ENCODE measurements at regions not wholly inside any gene's neighbourhood (a gene's known extent, or its start where the extent isn't known, plus 50 kb on each side); places are given as distances from the start of the nearest gene placed in this dataset.
"Not testable (repeated sequence)": the region's sequence is repeated elsewhere in the genome, so short reads cannot be mapped to it uniquely, and the experiment has no call there.

- H3K27ac ChIP-seq, result no peak overlapping the region
- no peak for TF ChIP-seq ZFX (IDR thresholded peaks at IDR 0.05)
- no peak for TF ChIP-seq CTCF (conservative IDR thresholded peaks at IDR 0.05)
These were observed 372.2 kb downstream of the RRAGC start for GRCh38 chr1:38487396-38487795.

GRCh38 chr1:38486085-38486484 lies 373.5 kb downstream of the RRAGC start:
- no peak overlapping the region for H3K27ac ChIP-seq
- TF ChIP-seq ZFX (IDR thresholded peaks at IDR 0.05) (no peak), CTCF (conservative IDR thresholded peaks at IDR 0.05) (no peak)

DNA sequence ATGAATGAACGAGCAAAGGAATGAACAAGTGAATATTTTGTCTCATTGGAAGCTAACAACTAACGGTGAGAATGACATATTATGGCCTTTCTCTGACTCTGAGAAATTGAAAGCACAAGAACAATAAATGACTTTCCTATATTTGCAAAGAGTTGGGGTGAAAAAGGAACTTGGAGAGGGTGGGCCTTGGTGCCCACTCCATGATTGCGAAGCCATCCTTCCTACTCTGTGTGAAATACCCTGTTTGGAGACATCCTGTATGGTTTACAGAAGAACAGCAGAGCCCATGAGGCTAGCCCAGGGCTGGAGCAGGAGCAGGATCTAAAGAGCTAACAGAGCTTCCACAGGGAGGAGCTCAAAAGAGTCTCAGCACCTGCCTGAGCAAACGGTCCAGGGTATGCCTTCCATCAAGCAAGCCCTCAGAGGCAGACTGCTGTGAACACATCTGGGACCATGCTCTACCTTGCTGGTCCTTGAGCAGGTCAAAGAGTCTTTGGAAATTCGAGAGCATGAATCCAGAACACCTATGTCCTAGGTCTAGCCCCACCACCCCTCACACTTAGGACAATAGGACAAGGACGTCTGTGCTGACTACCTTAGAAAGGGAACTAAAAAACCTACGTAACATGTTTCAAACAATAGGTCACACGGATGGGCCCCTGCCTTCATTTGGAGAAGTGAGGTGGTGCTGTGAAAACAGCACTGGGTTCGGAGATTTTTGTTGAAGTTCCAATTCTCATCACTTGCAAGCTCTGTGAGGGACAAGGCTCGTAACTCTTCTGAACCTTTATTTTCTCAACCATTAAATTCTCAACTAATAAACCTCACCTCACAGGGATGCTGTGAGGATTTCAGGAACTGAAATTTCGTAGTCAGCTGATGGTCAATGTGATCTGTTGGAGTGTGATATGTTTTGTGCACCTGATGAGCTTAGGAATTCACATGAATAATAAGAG lies 377.4 kb downstream of the RRAGC start:
- no peak for TF ChIP-seq ZFX (IDR thresholded peaks at IDR 0.05)
- no peak for TF ChIP-seq CTCF (conservative IDR thresholded peaks at IDR 0.05)
- no peak overlapping the region for H3K27ac ChIP-seq

GRCh38 chr1:38479662-38480061 lies 379.9 kb downstream of the RRAGC start:
- not testable (repeated sequence) for H3K27ac ChIP-seq

GRCh38 chr1:38477811-38478210 lies 381.8 kb downstream of the RRAGC start:
- no peak overlapping the region for H3K27ac ChIP-seq
- TF ChIP-seq CTCF (conservative IDR thresholded peaks at IDR 0.05) (no peak), ZFX (IDR thresholded peaks at IDR 0.05) (no peak)

- TF ChIP-seq CTCF (conservative IDR thresholded peaks at IDR 0.05) (no peak), ZFX (IDR thresholded peaks at IDR 0.05) (no peak)
- no peak overlapping the region for H3K27ac ChIP-seq
These were observed 382.8 kb downstream of the RRAGC start for GRCh38 chr1:38476850-38477178.

DNA sequence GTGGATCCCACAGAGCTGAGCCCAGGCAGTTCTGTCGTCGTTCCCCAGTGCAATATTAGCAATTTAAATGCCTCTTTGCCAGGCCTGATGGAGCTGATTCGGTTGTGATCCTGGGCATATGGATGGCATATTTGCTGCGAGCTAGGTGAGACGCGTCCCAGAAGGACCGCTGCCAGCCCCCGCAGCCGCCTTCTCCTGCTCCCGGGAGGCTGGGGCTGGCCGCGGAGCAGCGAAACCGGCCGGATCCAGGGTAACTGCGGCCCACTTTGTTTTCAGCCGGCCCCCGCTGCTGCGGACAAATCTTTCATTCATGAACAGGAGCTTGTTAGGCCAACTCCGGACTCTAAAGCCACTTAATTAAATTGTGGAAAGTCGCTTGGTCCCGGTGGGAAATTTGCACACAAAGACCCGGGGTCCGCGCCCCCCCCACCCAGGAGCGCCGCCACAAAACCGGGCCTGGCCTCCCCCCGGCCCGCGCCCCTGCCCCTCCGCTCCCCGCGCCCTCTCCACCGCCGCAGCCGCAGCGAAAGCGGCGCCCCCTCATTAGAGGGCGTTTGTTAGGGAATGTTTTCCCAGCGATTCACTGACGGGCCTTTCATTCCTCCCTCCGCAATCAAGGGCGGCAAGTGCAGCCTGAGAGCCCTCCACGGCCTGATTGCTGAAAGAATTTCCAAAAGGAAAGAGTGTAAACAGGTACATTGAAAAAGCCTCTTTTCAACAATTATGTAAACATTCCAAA lies 383.3 kb downstream of the RRAGC start:
- H3K27ac ChIP-seq, result no peak overlapping the region
- TF ChIP-seq CTCF (conservative IDR thresholded peaks at IDR 0.05) (no peak), ZFX (IDR thresholded peaks at IDR 0.05) (no peak)
